Spleen (tissue), 11 donors: ENCODE measurements at regions not wholly inside any gene's neighbourhood (a gene's known extent, or its start where the extent isn't known, plus 50 kb on each side); places are given as distances from the start of the nearest gene placed in this dataset.

ENCODE experiments used
- DNase-seq: peaks from one replicate; pipeline ENCODE4 v3.0.0-alpha.2; 2020
- H3K27ac ChIP-seq, 8 donors: fragments of 200-600 bp; sonication (generic) in 7 of 8; 1 replicate in 4 of 8; 2 replicates in 4 of 8; pipeline versions ENCODE4 v1.5.0 to v1.8.0; 2016 to 2021; ENCODE audit warnings: inconsistent platforms in 4 of 8, mild to moderate bottlenecking in 4 of 8, moderate library complexity in 1 of 8
- H3K27me3 ChIP-seq, 7 donors: fragments of 200-600 bp; sonication (generic) in 6 of 7; replicated peaks in 1 of 7; 1 replicate in 4 of 7; 2 replicates in 3 of 7; pipeline versions ENCODE4 v1.5.0 to v1.8.0; 2016 to 2021; ENCODE audit warnings: inconsistent platforms in 3 of 7, mild to moderate bottlenecking in 1 of 7
- H3K36me3 ChIP-seq, 6 donors: fragments of 200-600 bp; sonication (generic) in 5 of 6; 1 replicate in 4 of 6; 2 replicates in 2 of 6; pipeline versions ENCODE4 v1.5.0 to v1.8.0; 2016 to 2021; ENCODE audit warnings: inconsistent platforms in 2 of 6
- H3K4me1 ChIP-seq, 6 donors: fragments of 200-600 bp; sonication (generic) in 5 of 6; 1 replicate in 3 of 6; 2 replicates in 3 of 6; pipeline versions ENCODE4 v1.5.0 to v1.8.0; 2016 to 2021; ENCODE audit warnings: inconsistent platforms in 3 of 6
- H3K4me3 ChIP-seq, 8 donors: fragments of 200-600 bp; sonication (generic) in 7 of 8; 1 replicate in 4 of 8; 2 replicates in 4 of 8; pipeline versions ENCODE4 v1.5.0 to v1.8.0; 2016 to 2021; ENCODE audit warnings: inconsistent platforms in 4 of 8, mild to moderate bottlenecking in 4 of 8, moderate library complexity in 2 of 8
- H3K9me3 ChIP-seq, 8 donors: fragments of 200-600 bp; sonication (generic) in 7 of 8; 1 replicate in 4 of 8; 2 replicates in 4 of 8; pipeline versions ENCODE4 v1.5.0 to v1.8.0; 2016 to 2021; ENCODE audit warnings: inconsistent platforms in 4 of 8
- POLR2A ChIP-seq, 3 donors: fragments of 450-650 bp; IDR thresholded peaks; one replicate each; pipeline ENCODE4 v1.5.1; 2017; ENCODE audit warnings: antibody characterized with exemption in 3 of 3, mild to moderate bottlenecking in 1 of 3
- POLR2AphosphoS5 ChIP-seq, 3 donors: sonication (generic); formaldehyde crosslinking; IDR thresholded peaks; one replicate each; pipeline ENCODE4 v1.5.1; 2017; ENCODE audit warnings: antibody characterized with exemption in 3 of 3
- WGBS, 5 donors: extraction: QIAGEN DNeasy Blood & Tissue Kit in 3 of 5; methylation state at CpG; one replicate each; pipeline versions ENCODE4 v1.1.5 to v1.1.7; 2013 to 2018; 5-methylcytosine and 5-hydroxymethylcytosine counted together
- intact Hi-C: fragments of 100-400 bp; cut with DNase I; formaldehyde crosslinking; loops from one replicate; pipeline ENCODE4 v1.15.0; 2023; ENCODE audit warnings: low total_unique reads
- TF ChIP-seq, protein P1 (sequence below), 11 experiments: fragments of 200-600 bp in 7 of 11; fragments of 450-650 bp in 4 of 11; sonication (generic) in 4 of 11; IDR thresholded peaks in 8 of 11; conservative IDR thresholded peaks in 3 of 11; 1 replicate in 7 of 11; 2 replicates in 4 of 11; pipeline versions ENCODE4 v1.4.0 to v1.8.0; 2016 to 2021; ENCODE audit warnings: antibody characterized with exemption in 11 of 11, inconsistent platforms in 4 of 11, mild to moderate bottlenecking in 1 of 11
- donor health status: healthy with polysubstance abuse.
- donor health status: DM: no; HTN: no; CAD: no; lungs with moderate emphysema.
- donor health status: DM: no; HTN: no; CAD: no.
- donor health status: Bipolar disorder and iron deficiency.
- donor health status: healthy.
- donor health status: DM: no; HTN: no; CAD: no.
- donor health status: DM: yes; HTN: yes; CAD: no.

DNA sequence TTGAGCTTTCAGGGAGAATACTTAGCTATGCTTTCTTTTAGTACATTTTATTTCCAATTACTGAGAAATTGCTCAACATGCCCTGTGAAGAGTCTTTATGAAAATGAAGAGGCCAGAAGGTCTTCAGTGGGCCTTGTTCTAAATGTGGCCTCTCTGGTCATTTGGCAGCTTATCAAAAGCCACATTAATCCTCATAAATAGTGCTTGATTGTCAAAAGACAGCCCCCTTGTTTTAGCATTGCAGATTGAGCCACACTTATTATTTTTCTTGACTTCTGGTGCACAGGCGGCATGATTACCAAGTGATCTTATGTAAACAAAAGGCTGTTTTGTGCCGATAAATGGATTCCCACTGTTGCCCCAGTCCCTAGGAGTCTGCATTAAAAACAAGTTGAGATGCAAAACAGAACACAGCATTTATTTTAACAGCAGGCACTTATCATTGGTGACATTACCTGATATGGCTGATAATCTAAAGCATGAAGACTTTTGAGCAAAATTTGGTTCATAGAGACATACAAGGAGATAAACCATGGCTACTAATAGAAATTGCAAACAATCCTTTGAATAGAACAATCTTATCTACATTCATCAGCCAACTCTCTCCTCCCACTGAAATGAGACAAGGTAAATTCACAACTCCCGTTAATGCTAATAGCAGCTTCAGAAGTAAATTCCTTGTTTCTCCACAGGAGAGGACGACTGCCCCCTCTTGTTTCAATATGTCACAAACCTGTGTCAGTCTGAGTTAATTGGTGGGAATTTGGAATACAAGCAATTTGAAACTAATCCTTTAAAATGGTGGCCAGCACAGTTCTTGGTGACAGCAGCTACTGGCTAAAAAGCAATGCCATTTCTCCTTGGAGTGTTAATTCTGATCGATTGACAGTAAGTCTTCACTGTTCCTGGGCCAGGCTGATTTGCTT lies 194.3 kb downstream of the NSUN3 start:
- TF ChIP-seq, protein P1, sequence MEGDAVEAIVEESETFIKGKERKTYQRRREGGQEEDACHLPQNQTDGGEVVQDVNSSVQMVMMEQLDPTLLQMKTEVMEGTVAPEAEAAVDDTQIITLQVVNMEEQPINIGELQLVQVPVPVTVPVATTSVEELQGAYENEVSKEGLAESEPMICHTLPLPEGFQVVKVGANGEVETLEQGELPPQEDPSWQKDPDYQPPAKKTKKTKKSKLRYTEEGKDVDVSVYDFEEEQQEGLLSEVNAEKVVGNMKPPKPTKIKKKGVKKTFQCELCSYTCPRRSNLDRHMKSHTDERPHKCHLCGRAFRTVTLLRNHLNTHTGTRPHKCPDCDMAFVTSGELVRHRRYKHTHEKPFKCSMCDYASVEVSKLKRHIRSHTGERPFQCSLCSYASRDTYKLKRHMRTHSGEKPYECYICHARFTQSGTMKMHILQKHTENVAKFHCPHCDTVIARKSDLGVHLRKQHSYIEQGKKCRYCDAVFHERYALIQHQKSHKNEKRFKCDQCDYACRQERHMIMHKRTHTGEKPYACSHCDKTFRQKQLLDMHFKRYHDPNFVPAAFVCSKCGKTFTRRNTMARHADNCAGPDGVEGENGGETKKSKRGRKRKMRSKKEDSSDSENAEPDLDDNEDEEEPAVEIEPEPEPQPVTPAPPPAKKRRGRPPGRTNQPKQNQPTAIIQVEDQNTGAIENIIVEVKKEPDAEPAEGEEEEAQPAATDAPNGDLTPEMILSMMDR (IDR thresholded peaks at IDR 0.05 in 8 of 11, conservative IDR thresholded peaks at IDR 0.05 in 3 of 11) = no peak
- TF ChIP-seq POLR2A (IDR thresholded peaks at IDR 0.05) (no peak), POLR2AphosphoS5 (IDR thresholded peaks at IDR 0.05) (no peak)

DNA sequence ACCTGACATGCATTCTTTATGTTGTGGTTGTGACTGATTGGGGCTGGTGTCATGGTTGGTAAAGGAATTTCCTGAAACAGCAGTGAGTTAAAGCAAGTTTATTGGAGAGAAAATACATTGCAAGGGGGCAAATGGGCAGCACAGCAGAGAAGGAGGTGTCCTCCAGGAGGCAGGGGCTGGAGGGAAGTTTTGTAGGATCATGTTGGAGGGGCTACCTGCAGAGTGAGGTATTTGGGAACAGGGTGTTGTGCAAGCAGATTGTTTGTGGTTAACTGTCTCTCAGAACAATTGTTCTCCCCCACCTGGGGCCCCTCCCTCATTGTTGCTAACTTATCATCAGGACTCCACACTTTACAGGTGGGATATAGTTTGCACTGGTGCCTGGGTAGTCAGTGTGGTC lies 196.0 kb downstream of the NSUN3 start:
- Histone ChIP-seq H3K27me3 (no peaks in the 10 kb centered on the region), H3K27ac (no peak overlapping the region), H3K36me3 (no peaks in the 10 kb centered on the region), H3K4me1 (no peaks in the 10 kb centered on the region), H3K4me3 (no peak overlapping the region), H3K9me3 (no peaks in the 10 kb centered on the region)
- TF ChIP-seq, protein P1 (IDR thresholded peaks at IDR 0.05 in 8 of 11, conservative IDR thresholded peaks at IDR 0.05 in 3 of 11) = no peak
- no peak for TF ChIP-seq POLR2A (IDR thresholded peaks at IDR 0.05)
- TF ChIP-seq POLR2AphosphoS5 (IDR thresholded peaks at IDR 0.05) = no peak
- intact Hi-C loops = no loop called here
- DNase-seq = no peak

More for the DNA sequence above, 194.3 kb downstream of the NSUN3 start:
- H3K4me1 ChIP-seq = no peaks in the 10 kb centered on the region
- H3K27ac ChIP-seq = no peak overlapping the region
- no peaks in the 10 kb centered on the region for H3K9me3 ChIP-seq
- WGBS, 5 donors = 72 to 78% (median 78%) methylated on average over 5 of the region's 5 CpGs
- no peak overlapping the region for H3K4me3 ChIP-seq
- intact Hi-C loops = no loop called here
- H3K27me3 ChIP-seq = no peaks in the 10 kb centered on the region
- no peaks in the 10 kb centered on the region for H3K36me3 ChIP-seq
- no peak for DNase-seq

DNA sequence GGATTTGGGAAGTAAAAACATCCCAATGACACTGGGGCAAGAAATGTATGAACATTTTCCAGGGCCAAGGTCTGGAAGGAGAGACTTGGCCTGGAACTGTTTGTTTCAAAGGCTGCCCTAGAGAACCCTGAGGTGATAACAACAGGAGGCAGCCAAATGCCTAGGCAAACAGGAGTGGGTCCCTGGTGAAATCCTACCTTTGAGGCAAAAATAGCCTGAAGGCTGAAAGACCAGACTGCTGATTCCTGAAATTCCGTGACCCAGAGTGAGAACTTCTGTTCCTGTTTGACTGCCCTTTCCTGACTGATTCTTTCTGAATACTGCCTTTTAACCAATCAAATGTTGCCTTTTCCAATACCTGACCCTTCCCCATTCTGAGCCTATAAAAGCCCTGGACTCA lies 196.4 kb downstream of the NSUN3 start:
- TF ChIP-seq POLR2AphosphoS5 (IDR thresholded peaks at IDR 0.05) (no peak), POLR2A (IDR thresholded peaks at IDR 0.05) (no peak)
- TF ChIP-seq, protein P1 (IDR thresholded peaks at IDR 0.05 in 8 of 11, conservative IDR thresholded peaks at IDR 0.05 in 3 of 11) = no peak
- Histone ChIP-seq H3K36me3 (no peaks in the 10 kb centered on the region), H3K27ac (no peak overlapping the region), H3K4me1 (no peaks in the 10 kb centered on the region), H3K4me3 (no peak overlapping the region), H3K9me3 (no peaks in the 10 kb centered on the region), H3K27me3 (no peaks in the 10 kb centered on the region)
- DNase-seq = no peak
- 68 to 83% (median 77%) methylated on average over 1 of the region's 1 CpG for WGBS, 5 donors
- intact Hi-C loops = no loop called here

DNA sequence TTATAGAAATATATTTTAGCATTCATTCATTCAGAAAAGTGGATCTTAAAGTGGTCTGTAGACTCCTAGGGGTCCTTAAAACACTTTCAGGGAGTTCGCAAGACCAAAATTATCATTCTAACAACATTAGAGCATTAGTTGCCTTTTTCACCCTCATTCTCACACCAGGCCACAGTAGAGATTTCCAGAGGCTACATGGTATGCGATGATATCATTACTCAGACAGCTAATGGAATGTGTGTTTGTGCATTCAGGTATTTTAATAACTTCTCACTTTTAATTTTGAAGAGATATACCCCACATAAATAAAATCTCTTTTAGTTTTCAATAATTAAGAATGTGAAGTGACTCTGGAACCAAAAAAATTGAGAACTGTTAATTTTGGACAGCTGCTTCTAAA lies 206.9 kb downstream of the NSUN3 start:
- 87 to 98% (median 97%) methylated on average over 2 of the region's 2 CpGs for WGBS, 5 donors

More for the DNA sequence above, 206.9 kb downstream of the NSUN3 start:
- intact Hi-C loops = no loop called here
- no peak overlapping the region for H3K4me3 ChIP-seq
- no peaks in the 10 kb centered on the region for H3K4me1 ChIP-seq
- no peak for DNase-seq
- TF ChIP-seq POLR2A (IDR thresholded peaks at IDR 0.05) (no peak), POLR2AphosphoS5 (IDR thresholded peaks at IDR 0.05) (no peak)
- TF ChIP-seq, protein P1 (IDR thresholded peaks at IDR 0.05 in 8 of 11, conservative IDR thresholded peaks at IDR 0.05 in 3 of 11) = no peak
- no peaks in the 10 kb centered on the region for H3K36me3 ChIP-seq
- H3K9me3 ChIP-seq = no peaks in the 10 kb centered on the region
- H3K27ac ChIP-seq = no peak overlapping the region
- no peaks in the 10 kb centered on the region for H3K27me3 ChIP-seq
